Neural progenitor cell (in vitro differentiated cells): ENCODE measurements at regions not wholly inside any gene's neighbourhood (a gene's known extent, or its start where the extent isn't known, plus 50 kb on each side); places are given as distances from the start of the nearest gene placed in this dataset.

ENCODE experiments used
- DNase-seq: peaks from one replicate; pipeline ENCODE4 v3.0.0-alpha.2; 2016; ENCODE audit warnings: low spot score
- H2AFZ ChIP-seq: fragments of 200-600 bp; sonication (generic); replicated peaks from 2 replicates; pipeline ENCODE4 v1.6.1; 2016; ENCODE audit warnings: antibody characterized with exemption
- H3F3A ChIP-seq: fragments of 200-600 bp; sonication (generic); 2 replicates; pipeline ENCODE4 v1.6.1; 2016; ENCODE audit warnings: antibody characterized with exemption, low read depth
- H3K27ac ChIP-seq: fragments of 200-600 bp; sonication (generic); 2 replicates; pipeline ENCODE4 v1.5.1; 2016; ENCODE audit warnings: mild to moderate bottlenecking
- H3K27me3 ChIP-seq: fragments of 200-600 bp; sonication (generic); 2 replicates; pipeline ENCODE4 v1.6.1; 2016; ENCODE audit warnings: mild to moderate bottlenecking, moderate library complexity
- H3K36me3 ChIP-seq: fragments of 200-600 bp; sonication (generic); 2 replicates; pipeline ENCODE4 v1.5.1; 2016
- H3K4me1 ChIP-seq: fragments of 200-600 bp; sonication (generic); 2 replicates; pipeline ENCODE4 v1.6.1; 2016; ENCODE audit warnings: mixed run types
- H3K4me2 ChIP-seq: fragments of 200-600 bp; sonication (generic); 2 replicates; pipeline ENCODE4 v1.6.1; 2016
- H3K4me3 ChIP-seq: fragments of 200-600 bp; sonication (generic); 2 replicates; pipeline ENCODE4 v1.5.1; 2016
- H3K79me2 ChIP-seq: fragments of 200-600 bp; sonication (generic); 2 replicates; pipeline ENCODE4 v1.6.1; 2016; ENCODE audit warnings: low read depth
- H3K9ac ChIP-seq: fragments of 200-600 bp; sonication (generic); 2 replicates; pipeline ENCODE4 v1.6.1; 2016
- H3K9me3 ChIP-seq: fragments of 200-600 bp; sonication (generic); 2 replicates; pipeline ENCODE4 v1.5.1; 2016; ENCODE audit warnings: low read depth
- H4K20me1 ChIP-seq: fragments of 200-600 bp; sonication (generic); 2 replicates; pipeline ENCODE4 v1.6.1; 2016; ENCODE audit warnings: low read depth
- H3K27ac Mint-ChIP-seq: 3 replicates; pipeline ENCODE4 v1.8.0; 2021; ENCODE audit warnings: mixed read lengths
- H3K27me3 Mint-ChIP-seq: 2 replicates; pipeline ENCODE4 v1.8.0; 2022; ENCODE audit warnings: low read depth, mild to moderate bottlenecking, inconsistent platforms, moderate library complexity, mixed read lengths; ENCODE audit not compliant: insufficient read depth
- H3K36me3 Mint-ChIP-seq: 3 replicates; pipeline ENCODE4 v1.8.0; 2021; ENCODE audit warnings: mixed read lengths
- H3K4me1 Mint-ChIP-seq: 3 replicates; pipeline ENCODE4 v1.8.0; 2021; ENCODE audit warnings: mixed read lengths
- H3K4me3 Mint-ChIP-seq: 3 replicates; pipeline ENCODE4 v1.8.0; 2021; ENCODE audit warnings: mild to moderate bottlenecking, moderate library complexity, mixed read lengths
- H3K9me3 Mint-ChIP-seq: 3 replicates; pipeline ENCODE4 v1.8.0; 2020; ENCODE audit warnings: mixed read lengths
- CTCF ChIP-seq: fragments of 200-600 bp; sonication (generic); IDR thresholded peaks from 2 replicates; pipeline ENCODE4 v1.5.1; 2017; ENCODE audit warnings: antibody characterized with exemption, mild to moderate bottlenecking
- EZH2 ChIP-seq: fragments of 200-600 bp; sonication (generic); IDR thresholded peaks from 2 replicates; pipeline ENCODE4 v1.6.1; 2017; ENCODE audit warnings: antibody characterized with exemption, mild to moderate bottlenecking, moderate library complexity
- EZH2phosphoT487 ChIP-seq: fragments of 200-600 bp; sonication (generic); IDR thresholded peaks from 2 replicates; pipeline ENCODE4 v1.6.1; 2017; ENCODE audit warnings: antibody characterized with exemption

- H3K4me1 ChIP-seq: no peaks in the 10 kb centered on the region
- H3K27me3 ChIP-seq: no peaks in the 10 kb centered on the region
- H3K4me3 ChIP-seq: no peak overlapping the region
- no peak overlapping the region for H3K4me2 ChIP-seq
- H3K27me3 Mint-ChIP-seq: no peaks in the 10 kb centered on the region
- H4K20me1 ChIP-seq: no peaks in the 10 kb centered on the region
- no peaks in the 10 kb centered on the region for H3K36me3 ChIP-seq
- H2AFZ ChIP-seq: no peak overlapping the region
- no peak overlapping the region for H3K27ac Mint-ChIP-seq
- no peak overlapping the region for H3K27ac ChIP-seq
- DNase-seq: no peak
- no peaks in the 10 kb centered on the region for H3K4me1 Mint-ChIP-seq
- H3K36me3 Mint-ChIP-seq: no peaks in the 10 kb centered on the region
- H3K9me3 Mint-ChIP-seq: peaks cover 5% of the 10 kb centered on the region
- H3K4me3 Mint-ChIP-seq: no peak overlapping the region
- no peaks in the 10 kb centered on the region for H3F3A ChIP-seq
- no peak overlapping the region for H3K9ac ChIP-seq
- H3K9me3 ChIP-seq: no peaks in the 10 kb centered on the region
- TF ChIP-seq CTCF (no peak), EZH2phosphoT487 (no peak), EZH2 (no peak)
- H3K79me2 ChIP-seq: no peaks in the 10 kb centered on the region
Observed at GRCh38 chr5:163649514-163649913, 144.1 kb downstream of the MAT2B start.

GRCh38 chr5:163653526-163653925 is 148.1 kb downstream of the MAT2B start:
- H3K27me3 ChIP-seq: no peaks in the 10 kb centered on the region
- DNase-seq: no peak
- no peaks in the 10 kb centered on the region for H3K4me1 Mint-ChIP-seq
- no peak overlapping the region for H3K4me2 ChIP-seq
- H3K9me3 ChIP-seq: no peaks in the 10 kb centered on the region
- H3K27me3 Mint-ChIP-seq: no peaks in the 10 kb centered on the region
- H3K4me3 ChIP-seq: no peak overlapping the region
- H3K36me3 Mint-ChIP-seq: no peaks in the 10 kb centered on the region
- no peaks in the 10 kb centered on the region for H3K36me3 ChIP-seq
- peaks cover 5% of the 10 kb centered on the region for H3K9me3 Mint-ChIP-seq
- H3K27ac ChIP-seq: no peak overlapping the region
- no peaks in the 10 kb centered on the region for H3K4me1 ChIP-seq
- H3F3A ChIP-seq: no peaks in the 10 kb centered on the region
- no peak overlapping the region for H3K27ac Mint-ChIP-seq
- no peak overlapping the region for H2AFZ ChIP-seq
- TF ChIP-seq EZH2 (no peak), EZH2phosphoT487 (no peak), CTCF (no peak)
- H3K9ac ChIP-seq: no peak overlapping the region
- H4K20me1 ChIP-seq: no peaks in the 10 kb centered on the region
- no peaks in the 10 kb centered on the region for H3K79me2 ChIP-seq
- H3K4me3 Mint-ChIP-seq: no peak overlapping the region

- Mint-ChIP-seq H3K27me3 (no peaks in the 10 kb centered on the region), H3K9me3 (peaks cover 2% of the 10 kb centered on the region), H3K27ac (no peak overlapping the region), H3K36me3 (no peaks in the 10 kb centered on the region), H3K4me3 (no peak overlapping the region), H3K4me1 (no peaks in the 10 kb centered on the region)
- Histone ChIP-seq H3K27ac (no peak overlapping the region), H3K36me3 (no peaks in the 10 kb centered on the region), H2AFZ (no peak overlapping the region), H3F3A (no peaks in the 10 kb centered on the region), H3K27me3 (no peaks in the 10 kb centered on the region), H4K20me1 (no peaks in the 10 kb centered on the region), H3K9ac (no peak overlapping the region), H3K9me3 (no peaks in the 10 kb centered on the region), H3K4me2 (no peak overlapping the region), H3K4me1 (no peaks in the 10 kb centered on the region), H3K4me3 (no peak overlapping the region), H3K79me2 (no peaks in the 10 kb centered on the region)
- no peak for DNase-seq
- TF ChIP-seq EZH2phosphoT487 (no peak), CTCF (no peak), EZH2 (no peak)
Observed at GRCh38 chr5:163658702-163659567, 153.5 kb downstream of the MAT2B start.
